Gastrocnemius medialis (tissue), 4 donors: ENCODE measurements at regions not wholly inside any gene's neighbourhood (a gene's known extent, or its start where the extent isn't known, plus 50 kb on each side); places are given as distances from the start of the nearest gene placed in this dataset.

Experiments used
- CTCF ChIP-seq, 5 experiments: fragments of 450-650 bp in 3 of 5; fragments of 200-600 bp in 2 of 5; sonication (generic) in 2 of 5; IDR thresholded peaks in 4 of 5; conservative IDR thresholded peaks in 1 of 5; 1 replicate in 4 of 5; 2 replicates in 1 of 5; pipeline ENCODE4 v1.5.1; 2016 to 2019; ENCODE audit warnings: antibody characterized with exemption in 5 of 5, mild to moderate bottlenecking in 3 of 5, moderate library complexity in 3 of 5
- POLR2A ChIP-seq, 2 donors: fragments of 450-650 bp; IDR thresholded peaks; one replicate each; pipeline ENCODE4 v1.6.1; 2017; ENCODE audit warnings: antibody characterized with exemption in 2 of 2, mild to moderate bottlenecking in 2 of 2, moderate library complexity in 2 of 2

DNA sequence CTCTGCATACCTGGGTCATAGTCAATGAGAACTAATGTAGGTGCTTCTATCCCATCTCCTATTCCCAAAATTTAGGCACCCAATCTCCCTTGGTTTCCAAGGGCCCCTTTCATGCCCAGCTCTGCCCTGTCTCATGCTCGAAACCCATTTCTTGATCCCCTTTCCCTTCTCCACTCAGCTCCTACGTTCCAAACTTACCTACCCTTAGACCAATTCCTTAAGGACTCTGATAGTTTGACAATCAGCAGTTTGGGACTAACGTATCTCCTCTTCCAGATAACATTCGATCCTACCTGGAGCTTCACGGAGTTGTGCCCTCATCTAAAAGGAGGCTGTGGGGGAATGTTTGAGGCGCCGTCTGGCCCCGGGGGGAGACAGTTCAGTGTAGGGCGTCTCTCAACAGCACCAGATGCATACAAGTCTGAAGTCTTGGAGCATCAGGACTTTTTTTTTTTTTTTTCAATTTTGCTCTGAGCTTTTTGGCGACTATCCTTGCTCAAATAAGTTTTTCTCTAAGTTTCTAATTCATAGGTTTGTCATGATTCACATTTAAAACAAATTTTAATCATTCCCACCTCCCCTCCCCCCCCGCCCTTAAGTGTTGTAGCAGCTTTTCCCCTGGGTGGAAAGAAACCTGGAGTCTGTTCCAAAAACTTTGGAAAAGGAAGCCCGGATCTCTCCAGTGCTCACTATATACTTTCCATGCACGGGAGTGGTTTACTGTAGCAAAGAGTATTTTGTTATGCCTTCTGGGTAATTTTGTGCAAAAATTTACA lies 141.2 kb upstream of the LGALSL start:
- TF ChIP-seq CTCF (IDR thresholded peaks at IDR 0.05 in 4 of 5, conservative IDR thresholded peaks at IDR 0.05 in 1 of 5) (no peak), POLR2A (IDR thresholded peaks at IDR 0.05) (no peak)
